ENCODE measurements at regions not wholly inside any gene's neighbourhood (a gene's known extent, or its start where the extent isn't known, plus 50 kb on each side); places are given as distances from the start of the nearest gene placed in this dataset.

- TF ChIP-seq CTCF (IDR thresholded peaks at IDR 0.05; ENCODE audit: poor library complexity), result no peak
- no peak for TF ChIP-seq EZH2 (IDR thresholded peaks at IDR 0.05; ENCODE audit: borderline replicate concordance)
- TF ChIP-seq EZH2phosphoT487 (IDR thresholded peaks at IDR 0.05; ENCODE audit: low read depth, severe bottlenecking, unreplicated experiment), result no peak
These were observed 299.0 kb upstream of the HS6ST1 start for GRCh38 chr2:128617661-128618060.
